ENCODE measurements at regions not wholly inside any gene's neighbourhood (a gene's known extent, or its start where the extent isn't known, plus 50 kb on each side); places are given as distances from the start of the nearest gene placed in this dataset.

DNA sequence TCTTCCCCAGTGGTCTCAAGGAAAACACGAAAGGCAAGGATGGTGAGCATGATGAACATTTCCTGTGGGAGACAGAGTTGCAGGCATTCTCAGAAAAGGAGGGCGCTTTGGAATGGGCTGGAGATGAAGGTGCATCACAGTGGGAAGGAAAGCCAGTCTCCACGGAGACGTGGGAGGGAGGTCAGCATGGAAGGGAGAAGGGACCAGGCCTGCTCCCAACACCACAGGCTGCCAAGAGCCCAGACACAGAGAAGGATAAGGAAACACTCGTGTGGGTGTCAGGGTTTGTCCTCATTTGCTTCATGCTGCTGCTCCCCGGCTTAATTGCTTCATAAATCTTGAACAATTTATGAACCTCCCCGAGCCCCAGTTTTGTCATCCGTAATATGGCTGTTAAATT is 231.5 kb upstream of the ZNF32 start:
- ChIA-PET CTCF (no interaction called here), POLR2A (no interaction called here)
- Mint-ChIP-seq H3K9me3 (no peaks in the 10 kb centered on the region), H3K4me3 (no peak overlapping the region), H3K27me3 (no peaks in the 10 kb centered on the region), H3K27ac (no peak overlapping the region), H3K36me3 (no peaks in the 10 kb centered on the region), H3K4me1 (ENCODE audit: low read depth) (no peaks in the 10 kb centered on the region)
- intact Hi-C loops (cut with micrococcal nuclease): no loop called here
- DNase-seq: no peak

DNA sequence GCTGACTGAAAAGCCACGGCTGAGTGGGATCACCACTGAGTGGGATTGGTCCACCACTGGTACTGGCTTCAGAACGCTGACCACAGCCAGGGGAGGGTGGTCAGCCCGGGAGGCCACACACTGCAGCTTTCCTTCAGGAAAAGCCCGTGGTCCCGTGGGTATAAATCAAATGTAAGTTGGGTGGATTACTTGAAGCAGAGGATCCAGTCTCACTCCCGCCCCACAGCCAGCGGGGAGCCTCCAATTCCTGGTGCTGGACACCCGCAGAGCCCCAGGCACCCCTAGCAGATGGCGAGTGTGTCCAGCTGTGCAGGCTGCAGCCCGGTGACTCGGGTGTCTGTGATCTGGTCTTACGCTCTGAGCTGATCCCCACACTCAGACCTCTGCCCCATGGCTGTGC is 231.1 kb upstream of the ZNF32 start:
- Mint-ChIP-seq H3K36me3 (no peaks in the 10 kb centered on the region), H3K4me1 (ENCODE audit: low read depth) (no peaks in the 10 kb centered on the region), H3K27me3 (no peaks in the 10 kb centered on the region), H3K9me3 (no peaks in the 10 kb centered on the region), H3K4me3 (no peak overlapping the region), H3K27ac (no peak overlapping the region)
- no peak for DNase-seq
- intact Hi-C loops (cut with micrococcal nuclease): no loop called here
- CTCF ChIA-PET: no interaction called here
- POLR2A ChIA-PET: no interaction called here

DNA sequence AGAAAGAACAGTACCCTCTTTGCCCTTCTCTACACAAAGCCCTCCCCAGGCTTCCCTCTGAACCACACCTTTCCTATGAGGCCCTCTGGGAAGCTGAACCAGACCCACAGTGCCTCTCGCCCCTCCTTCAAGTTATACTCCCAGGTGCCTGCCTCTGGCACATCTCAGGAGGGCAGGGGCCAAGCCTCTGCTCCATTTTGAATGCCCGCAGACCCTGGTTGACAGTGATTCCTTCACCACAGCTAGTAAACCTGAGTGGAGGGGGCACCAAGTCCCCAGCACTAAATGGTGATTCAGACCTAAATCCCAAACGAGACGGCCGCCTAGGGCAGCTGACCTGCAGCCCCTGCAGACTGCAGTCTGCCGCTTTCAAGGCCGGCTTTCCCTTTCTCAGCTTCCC is 230.5 kb upstream of the ZNF32 start:
- CTCF ChIA-PET: no interaction called here

DNA sequence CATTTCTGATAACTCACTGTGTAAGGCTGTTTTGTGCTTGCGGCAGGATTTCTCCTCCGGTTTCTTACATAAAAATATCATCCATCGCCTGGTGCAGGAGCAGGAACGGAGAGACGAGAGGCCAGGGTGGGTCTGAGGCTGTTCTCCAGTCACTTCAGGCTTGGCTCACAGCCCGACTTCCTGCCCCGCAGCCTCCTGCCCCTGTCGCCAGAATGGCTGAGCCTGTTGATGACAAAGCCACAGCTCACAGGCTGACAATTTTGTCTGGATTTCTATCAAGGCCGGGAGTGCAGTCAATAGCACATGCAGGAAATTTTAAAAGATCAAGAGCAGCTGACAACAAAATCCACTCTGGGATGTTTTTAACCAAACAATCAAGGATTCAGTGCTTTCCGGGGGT is 229.7 kb upstream of the ZNF32 start:
- H3K27ac Mint-ChIP-seq: no peak overlapping the region
- no peak for DNase-seq
- intact Hi-C loops (cut with micrococcal nuclease): no loop called here
- no peaks in the 10 kb centered on the region for H3K27me3 Mint-ChIP-seq
- POLR2A ChIA-PET: no interaction called here
- no peaks in the 10 kb centered on the region for H3K4me1 Mint-ChIP-seq (ENCODE audit: low read depth)
- no peaks in the 10 kb centered on the region for H3K36me3 Mint-ChIP-seq
- no peak overlapping the region for H3K4me3 Mint-ChIP-seq
- CTCF ChIA-PET: no interaction called here
- H3K9me3 Mint-ChIP-seq: no peaks in the 10 kb centered on the region

More for the DNA sequence above, 230.5 kb upstream of the ZNF32 start:
- H3K36me3 Mint-ChIP-seq: no peaks in the 10 kb centered on the region
- H3K27ac Mint-ChIP-seq: no peak overlapping the region
- no peak for DNase-seq
- no peaks in the 10 kb centered on the region for H3K4me1 Mint-ChIP-seq (ENCODE audit: low read depth)
- intact Hi-C loops (cut with micrococcal nuclease): no loop called here
- no peaks in the 10 kb centered on the region for H3K27me3 Mint-ChIP-seq
- H3K4me3 Mint-ChIP-seq: no peak overlapping the region
- H3K9me3 Mint-ChIP-seq: no peaks in the 10 kb centered on the region
- POLR2A ChIA-PET: no interaction called here

DNA sequence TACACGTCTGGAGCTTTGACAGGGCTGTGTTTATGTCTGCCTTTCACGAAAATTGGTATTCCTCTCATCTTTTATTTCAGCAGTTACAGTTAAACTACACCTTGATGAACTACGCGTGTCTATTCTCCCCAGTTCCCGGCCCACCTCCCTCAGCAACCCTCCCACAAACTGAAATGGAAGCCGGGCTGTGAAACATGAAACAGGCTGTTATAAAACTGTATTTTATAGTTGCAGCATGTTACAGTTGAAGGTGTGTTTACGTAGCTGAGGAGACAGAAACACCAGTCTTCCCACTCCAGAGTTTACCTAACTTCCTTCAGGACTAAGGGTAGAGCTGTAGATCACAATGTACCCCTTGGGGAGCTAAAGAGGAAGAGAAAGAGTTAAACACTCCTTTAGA is 228.3 kb upstream of the ZNF32 start:
- Mint-ChIP-seq H3K36me3 (no peaks in the 10 kb centered on the region), H3K27me3 (no peaks in the 10 kb centered on the region), H3K27ac (no peak overlapping the region), H3K4me3 (no peak overlapping the region), H3K4me1 (ENCODE audit: low read depth) (no peaks in the 10 kb centered on the region), H3K9me3 (no peaks in the 10 kb centered on the region)
- ChIA-PET CTCF (no interaction called here), POLR2A (no interaction called here)
- no peak for DNase-seq
- intact Hi-C loops (cut with micrococcal nuclease): no loop called here

DNA sequence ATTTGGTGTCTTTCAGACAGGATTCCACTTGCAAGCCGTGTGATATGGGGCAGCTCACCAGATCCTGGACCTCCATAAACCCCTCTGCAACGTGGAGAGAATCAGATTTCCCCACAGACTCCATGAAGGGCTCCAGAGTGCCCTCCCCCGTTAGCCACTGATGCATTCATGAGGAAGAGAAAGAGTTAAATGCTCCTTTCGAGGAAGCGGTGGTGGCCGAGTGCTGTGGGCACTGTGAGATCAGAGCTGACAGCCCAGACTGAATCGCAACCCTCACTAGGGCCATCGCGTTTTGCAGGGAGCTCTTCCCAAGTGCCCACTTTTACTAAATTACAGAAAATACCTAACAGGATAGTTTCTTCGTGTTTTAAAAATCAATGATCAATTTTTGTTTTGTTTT is 226.3 kb upstream of the ZNF32 start:
- intact Hi-C loops (cut with micrococcal nuclease): no loop called here
- Mint-ChIP-seq H3K36me3 (no peaks in the 10 kb centered on the region), H3K27me3 (no peaks in the 10 kb centered on the region), H3K27ac (no peak overlapping the region), H3K4me3 (no peak overlapping the region), H3K4me1 (ENCODE audit: low read depth) (no peaks in the 10 kb centered on the region), H3K9me3 (no peaks in the 10 kb centered on the region)
- ChIA-PET CTCF (no interaction called here), POLR2A (no interaction called here)
- DNase-seq: no peak

DNA sequence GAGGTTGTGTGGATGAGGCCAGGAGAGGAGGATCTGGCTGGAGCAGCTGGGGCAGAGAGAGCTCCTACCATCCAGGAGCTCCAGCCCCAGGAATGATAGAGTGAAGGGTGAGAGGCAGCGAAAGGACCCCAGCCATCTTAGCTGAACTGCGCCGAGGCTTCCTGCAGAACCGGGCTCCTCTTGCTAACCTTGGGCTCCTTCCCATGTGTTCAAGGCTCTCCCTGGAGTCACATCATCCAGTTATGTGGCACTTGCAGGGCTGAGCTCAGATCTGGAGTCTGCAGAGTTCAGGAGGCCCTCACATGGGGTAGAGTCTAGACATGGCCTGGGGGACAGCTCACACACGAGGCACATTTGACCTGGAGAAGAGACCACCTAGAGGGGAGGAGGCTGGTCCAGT is 225.0 kb upstream of the ZNF32 start:
- DNase-seq: no peak
- intact Hi-C loops (cut with micrococcal nuclease): no loop called here
- Mint-ChIP-seq H3K4me3 (no peak overlapping the region), H3K4me1 (ENCODE audit: low read depth) (no peaks in the 10 kb centered on the region), H3K36me3 (no peaks in the 10 kb centered on the region), H3K27me3 (no peaks in the 10 kb centered on the region), H3K9me3 (no peaks in the 10 kb centered on the region), H3K27ac (no peak overlapping the region)
- ChIA-PET CTCF (no interaction called here), POLR2A (no interaction called here)

DNA sequence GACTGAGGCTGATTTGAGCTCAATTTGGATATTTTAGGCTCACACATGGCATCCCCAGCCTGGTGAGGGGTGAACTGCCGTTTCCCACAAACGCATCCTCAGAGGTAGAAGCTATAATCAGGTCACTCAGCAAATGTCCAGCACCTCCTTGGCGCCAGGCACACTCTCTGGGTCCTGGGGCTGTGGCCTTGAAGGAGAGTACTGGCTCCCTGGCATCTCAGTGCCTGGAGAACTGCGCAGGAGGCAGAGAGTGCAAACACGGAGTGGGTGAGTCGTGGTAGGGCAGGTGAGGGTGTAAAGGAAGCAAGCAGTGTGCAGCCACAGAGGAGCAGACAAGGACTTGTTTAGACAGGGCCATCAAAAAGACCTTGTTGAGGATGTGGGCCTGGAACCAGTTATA is 224.0 kb upstream of the ZNF32 start:
- no peaks in the 10 kb centered on the region for H3K27me3 Mint-ChIP-seq

DNA sequence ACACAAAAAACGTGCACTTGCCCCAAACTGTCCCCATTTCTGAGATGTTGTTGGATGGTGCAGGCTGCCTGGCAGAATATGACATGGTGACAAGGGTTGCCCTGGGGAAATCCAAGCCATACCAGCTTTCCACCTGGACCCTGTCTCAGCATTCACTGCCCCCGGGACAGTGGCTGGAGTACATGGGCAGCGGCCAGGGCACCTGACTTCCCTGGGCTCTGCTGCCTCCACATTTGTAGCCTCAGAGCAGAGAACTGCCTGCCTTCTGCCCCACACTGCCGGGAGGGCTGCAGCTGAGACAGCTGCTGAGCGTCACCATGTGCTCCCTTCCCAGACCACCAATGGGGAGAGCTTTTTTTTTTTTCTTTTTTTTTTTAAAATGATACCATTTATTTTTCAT is 222.9 kb upstream of the ZNF32 start:
- intact Hi-C loops (cut with micrococcal nuclease): no loop called here
- H3K4me1 Mint-ChIP-seq (ENCODE audit: low read depth): no peaks in the 10 kb centered on the region
- no peak for DNase-seq
- H3K4me3 Mint-ChIP-seq: no peak overlapping the region
- CTCF ChIA-PET: no interaction called here
- H3K9me3 Mint-ChIP-seq: no peaks in the 10 kb centered on the region
- no peaks in the 10 kb centered on the region for H3K27me3 Mint-ChIP-seq
- no peak overlapping the region for H3K27ac Mint-ChIP-seq
- H3K36me3 Mint-ChIP-seq: no peaks in the 10 kb centered on the region
- POLR2A ChIA-PET: interaction anchor here (1.0 kb wide), 1 partner anchor 23 kb away, joined by 3 read pairs; no protein-coding TSS in a partner anchor

More for the DNA sequence above, 224.0 kb upstream of the ZNF32 start:
- POLR2A ChIA-PET: interaction anchor here (1.0 kb wide), 1 partner anchor 24 kb away, joined by 3 read pairs; no protein-coding TSS in a partner anchor
- H3K9me3 Mint-ChIP-seq: no peaks in the 10 kb centered on the region
- no peaks in the 10 kb centered on the region for H3K4me1 Mint-ChIP-seq (ENCODE audit: low read depth)
- DNase-seq: no peak
- no peak overlapping the region for H3K4me3 Mint-ChIP-seq
- H3K27ac Mint-ChIP-seq: no peak overlapping the region
- intact Hi-C loops (cut with micrococcal nuclease): no loop called here
- CTCF ChIA-PET: no interaction called here
- no peaks in the 10 kb centered on the region for H3K36me3 Mint-ChIP-seq

DNA sequence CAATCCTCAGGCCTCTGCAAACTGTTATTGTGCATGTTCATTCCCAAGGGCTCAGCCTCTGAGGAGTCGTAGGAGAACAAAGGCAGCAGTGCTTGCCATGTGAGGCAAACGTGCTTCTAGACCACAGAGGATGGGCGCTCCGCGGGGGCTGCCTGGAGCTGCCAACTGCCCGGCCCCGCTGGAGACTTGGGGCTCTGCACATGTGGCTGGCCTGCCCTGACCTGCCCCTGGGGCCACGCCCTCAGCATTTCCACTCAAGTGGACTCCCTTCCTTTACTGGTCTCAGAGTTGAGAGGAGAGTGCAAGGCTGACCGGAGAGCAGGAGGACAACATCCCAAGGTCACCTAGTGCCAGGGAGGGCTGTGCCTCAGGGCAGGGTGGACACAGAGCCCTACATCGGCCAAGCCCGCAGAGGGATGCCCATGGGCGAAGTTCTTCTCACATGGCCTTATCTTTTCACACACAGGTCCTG is 222.3 kb upstream of the ZNF32 start:
- H3K9me3 Mint-ChIP-seq: no peaks in the 10 kb centered on the region
- intact Hi-C loops (cut with micrococcal nuclease): no loop called here
- CTCF ChIA-PET: no interaction called here
- no peaks in the 10 kb centered on the region for H3K27me3 Mint-ChIP-seq
- no peak overlapping the region for H3K4me3 Mint-ChIP-seq
- DNase-seq: no peak
- no peaks in the 10 kb centered on the region for H3K36me3 Mint-ChIP-seq
- POLR2A ChIA-PET: no interaction called here
- no peaks in the 10 kb centered on the region for H3K4me1 Mint-ChIP-seq (ENCODE audit: low read depth)
- no peak overlapping the region for H3K27ac Mint-ChIP-seq

DNA sequence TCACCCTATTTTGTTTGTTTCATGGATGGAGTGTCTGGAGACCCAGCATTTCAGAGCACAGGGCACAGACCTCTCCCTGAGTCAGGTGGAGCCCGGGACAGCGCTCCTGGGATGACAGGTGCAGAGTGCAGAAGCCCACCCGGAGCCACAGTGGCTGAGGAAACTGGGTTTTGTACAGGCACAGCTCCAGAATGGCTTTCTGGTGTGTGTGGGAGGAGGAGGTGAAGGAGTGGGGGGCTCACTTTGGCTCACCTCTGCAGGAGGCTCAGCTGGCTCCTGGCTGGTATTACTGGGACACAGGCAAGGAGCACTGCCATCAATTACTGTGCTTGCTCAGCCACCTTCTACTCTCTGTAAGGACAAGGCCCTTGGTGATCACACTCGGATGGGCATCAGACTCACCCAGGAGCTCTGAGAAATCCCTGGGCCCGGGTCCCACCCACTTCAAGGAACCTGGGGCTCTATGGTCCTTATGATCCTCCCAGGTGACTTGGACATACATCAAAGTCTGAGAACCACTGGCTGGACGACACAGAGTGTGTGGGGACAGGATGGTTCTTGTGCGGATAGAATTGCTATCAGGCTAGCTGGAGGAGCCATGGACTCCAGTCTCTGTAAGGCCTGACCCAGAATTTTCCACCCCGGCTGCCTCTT is 221.1 kb upstream of the ZNF32 start:
- POLR2A ChIA-PET: no interaction called here
- Mint-ChIP-seq H3K9me3 (no peaks in the 10 kb centered on the region), H3K36me3 (no peaks in the 10 kb centered on the region)

DNA sequence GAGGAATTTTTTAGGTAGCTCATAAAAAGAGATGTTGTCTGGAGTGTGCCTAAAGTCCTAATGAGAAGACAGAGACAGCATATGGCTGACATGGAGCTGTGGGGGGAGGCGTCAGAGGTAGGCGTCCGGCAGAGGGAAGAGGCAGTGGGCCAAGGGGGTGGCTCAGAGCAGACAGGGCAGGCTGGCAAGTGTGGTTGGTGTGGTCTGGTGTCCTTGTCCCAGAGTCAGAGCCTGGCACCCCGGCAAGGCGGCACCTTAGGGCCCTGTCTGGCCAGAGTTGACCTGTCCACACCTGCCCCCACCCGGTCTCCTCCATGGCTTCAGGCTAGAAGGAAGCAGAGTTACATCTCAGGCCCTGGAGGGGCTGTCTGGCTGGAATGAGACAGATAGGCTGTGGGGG is 220.3 kb upstream of the ZNF32 start:
- DNase-seq: no peak
- Mint-ChIP-seq H3K27me3 (no peaks in the 10 kb centered on the region), H3K9me3 (no peaks in the 10 kb centered on the region), H3K27ac (no peak overlapping the region), H3K4me3 (no peak overlapping the region), H3K36me3 (no peaks in the 10 kb centered on the region), H3K4me1 (ENCODE audit: low read depth) (no peaks in the 10 kb centered on the region)
- ChIA-PET POLR2A (no interaction called here), CTCF (no interaction called here)
- intact Hi-C loops (cut with micrococcal nuclease): no loop called here

More for the DNA sequence above, 221.1 kb upstream of the ZNF32 start:
- no peak overlapping the region for H3K4me3 Mint-ChIP-seq
- H3K4me1 Mint-ChIP-seq (ENCODE audit: low read depth): no peaks in the 10 kb centered on the region
- H3K27ac Mint-ChIP-seq: no peak overlapping the region
- CTCF ChIA-PET: no interaction called here
- H3K27me3 Mint-ChIP-seq: no peaks in the 10 kb centered on the region
- DNase-seq: no peak
- intact Hi-C loops (cut with micrococcal nuclease): no loop called here

DNA sequence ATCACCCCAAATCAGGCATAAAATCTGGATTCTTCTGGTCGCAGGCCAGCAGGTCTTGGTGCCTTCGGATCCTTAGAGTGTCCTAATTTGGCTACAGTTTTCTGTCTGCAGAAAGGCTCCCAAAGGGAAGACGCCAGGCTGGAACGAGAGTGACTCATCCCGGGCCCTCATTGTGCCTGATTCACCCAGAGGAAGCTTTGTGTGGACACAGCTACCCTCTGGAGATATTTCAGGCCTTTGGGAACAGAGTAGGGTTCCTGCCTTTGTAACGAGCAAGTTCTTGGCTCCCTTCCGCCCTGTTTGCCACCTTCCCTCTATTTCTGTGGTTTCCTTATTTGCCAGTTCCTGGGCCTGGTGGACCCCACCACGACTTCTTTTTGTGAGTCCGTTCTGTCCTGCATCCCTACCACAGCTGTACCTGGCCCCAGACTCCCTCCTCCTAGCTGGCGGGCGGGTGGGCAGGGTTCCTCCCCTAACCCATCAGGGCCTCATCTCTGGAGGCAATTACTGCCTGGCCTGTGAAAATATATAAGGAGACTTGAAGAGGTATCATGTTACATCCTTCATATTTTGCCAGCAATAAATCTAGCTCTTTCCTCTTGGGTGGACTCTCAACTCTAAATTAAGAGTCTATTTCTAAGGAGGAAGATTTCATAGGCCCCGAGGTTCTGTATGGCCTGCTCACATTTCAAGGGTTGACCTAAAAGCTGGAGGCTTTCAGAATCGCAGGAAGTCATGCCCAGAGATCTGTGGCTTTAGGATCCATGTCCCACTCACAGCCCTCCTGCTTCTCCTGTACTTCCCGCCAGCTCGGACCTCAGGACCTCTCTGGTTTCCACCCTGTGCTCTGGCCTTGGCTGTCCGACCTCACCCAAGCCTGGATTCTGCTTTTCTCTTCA is 219.2 kb upstream of the ZNF32 start:
- H3K9me3 Mint-ChIP-seq: no peaks in the 10 kb centered on the region
- DNase-seq: no peak
- ChIA-PET POLR2A (no interaction called here), CTCF (interaction anchor here (0.7 kb wide), 1 partner anchor 440 kb away, joined by 3 read pairs; no protein-coding TSS in a partner anchor)
- H3K27me3 Mint-ChIP-seq: no peaks in the 10 kb centered on the region
- H3K27ac Mint-ChIP-seq: no peak overlapping the region
- no peaks in the 10 kb centered on the region for H3K4me1 Mint-ChIP-seq (ENCODE audit: low read depth)
- intact Hi-C loops (cut with micrococcal nuclease): no loop called here
- no peaks in the 10 kb centered on the region for H3K36me3 Mint-ChIP-seq
- no peak overlapping the region for H3K4me3 Mint-ChIP-seq
